ENCODE measurements at regions not wholly inside any gene's neighbourhood (a gene's known extent, or its start where the extent isn't known, plus 50 kb on each side); places are given as distances from the start of the nearest gene placed in this dataset.
"Not testable (repeated sequence)": the region's sequence is repeated elsewhere in the genome, so short reads cannot be mapped to it uniquely, and the experiment has no call there.

DNA sequence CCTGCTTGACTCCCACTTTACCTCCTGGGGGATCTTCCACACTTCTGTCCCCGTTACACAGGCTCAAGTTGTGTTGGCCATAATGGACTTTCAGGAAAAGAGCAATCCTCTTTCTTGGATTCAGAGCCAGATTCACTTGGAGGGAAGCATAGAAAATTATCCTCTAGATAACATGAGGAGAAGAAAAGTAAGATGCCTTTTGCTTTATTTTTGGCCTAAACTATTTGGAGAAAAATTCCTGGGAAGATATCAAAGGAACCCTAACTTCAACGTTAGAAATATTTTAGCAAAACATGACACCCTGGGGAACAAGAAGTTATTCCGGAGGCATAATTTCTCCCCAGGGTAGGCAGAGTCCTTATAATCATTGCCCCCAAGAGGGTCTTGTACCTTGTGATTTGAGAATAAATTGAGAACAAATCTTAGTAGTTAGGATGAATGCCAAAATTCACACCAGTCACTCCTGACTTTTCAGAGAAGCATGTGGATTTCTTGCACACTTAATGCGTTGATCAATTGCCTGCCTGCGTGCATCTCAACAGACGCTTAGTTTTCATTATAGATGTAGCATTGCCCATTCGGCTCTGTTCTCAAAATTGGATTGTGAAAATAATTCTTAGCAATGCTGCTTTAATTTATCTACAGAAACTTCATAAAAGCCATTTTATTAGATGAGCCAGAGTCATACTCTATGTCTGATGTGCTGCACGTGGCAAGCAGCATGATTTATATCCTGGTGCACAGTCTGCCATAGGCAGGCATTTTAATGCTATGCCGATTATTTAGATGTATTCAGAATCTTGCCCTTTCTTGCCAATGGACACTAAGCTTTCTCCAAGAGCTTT is 224.4 kb downstream of the C7orf25 start:
- DNase-seq (ENCODE audit: extremely low read depth in 1 of 2, low read depth in 1 of 2), result no peak

DNA sequence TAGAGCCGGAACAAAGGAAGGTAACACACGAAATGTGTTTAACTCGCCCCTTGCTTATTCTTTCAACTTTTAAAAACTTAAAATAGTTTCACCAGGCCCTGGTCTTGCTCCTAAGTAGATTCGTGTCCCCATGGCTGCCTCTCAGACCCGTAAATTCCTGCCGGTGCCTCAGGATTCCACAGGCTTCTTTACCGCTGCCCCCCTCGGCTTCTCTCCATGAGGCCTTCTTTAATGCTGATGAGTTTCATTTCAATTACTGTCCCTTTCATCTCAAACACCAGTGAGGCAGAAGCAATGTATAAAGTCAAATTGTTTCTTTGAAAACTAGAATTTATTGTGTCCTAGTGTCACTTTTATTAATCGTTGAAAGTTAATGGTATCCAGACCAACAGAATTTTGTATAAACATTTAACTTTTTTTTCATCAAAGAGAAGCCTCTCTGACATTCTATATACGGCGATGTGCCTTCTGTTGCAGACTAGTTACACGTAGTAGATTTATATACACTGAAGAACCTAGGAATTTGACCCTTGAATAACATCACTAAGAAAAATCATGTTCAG is 225.2 kb downstream of the C7orf25 start:
- DNase-seq (ENCODE audit: extremely low read depth in 1 of 2, low read depth in 1 of 2), result no peak

DNA sequence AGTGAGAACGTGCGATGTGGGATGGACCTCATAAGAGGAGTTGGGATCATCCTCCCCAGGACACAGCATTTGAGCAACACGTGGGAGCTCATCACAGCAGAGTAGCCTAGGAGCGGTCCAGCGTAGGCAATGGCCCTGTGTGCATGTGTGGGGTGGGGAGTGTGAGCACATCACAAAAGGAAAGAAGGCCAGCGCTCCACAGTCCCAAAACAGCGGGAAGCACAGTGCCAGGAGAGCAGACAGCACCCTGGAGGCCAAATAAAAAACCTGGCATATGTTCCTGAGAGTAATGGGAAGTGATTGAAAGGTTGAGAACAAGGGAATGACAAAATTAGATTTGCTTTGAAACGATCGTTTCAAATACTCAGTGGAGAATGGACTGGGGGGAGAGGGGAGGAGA is 226.0 kb downstream of the C7orf25 start:
- no peak for DNase-seq (ENCODE audit: extremely low read depth in 1 of 2, low read depth in 1 of 2)

DNA sequence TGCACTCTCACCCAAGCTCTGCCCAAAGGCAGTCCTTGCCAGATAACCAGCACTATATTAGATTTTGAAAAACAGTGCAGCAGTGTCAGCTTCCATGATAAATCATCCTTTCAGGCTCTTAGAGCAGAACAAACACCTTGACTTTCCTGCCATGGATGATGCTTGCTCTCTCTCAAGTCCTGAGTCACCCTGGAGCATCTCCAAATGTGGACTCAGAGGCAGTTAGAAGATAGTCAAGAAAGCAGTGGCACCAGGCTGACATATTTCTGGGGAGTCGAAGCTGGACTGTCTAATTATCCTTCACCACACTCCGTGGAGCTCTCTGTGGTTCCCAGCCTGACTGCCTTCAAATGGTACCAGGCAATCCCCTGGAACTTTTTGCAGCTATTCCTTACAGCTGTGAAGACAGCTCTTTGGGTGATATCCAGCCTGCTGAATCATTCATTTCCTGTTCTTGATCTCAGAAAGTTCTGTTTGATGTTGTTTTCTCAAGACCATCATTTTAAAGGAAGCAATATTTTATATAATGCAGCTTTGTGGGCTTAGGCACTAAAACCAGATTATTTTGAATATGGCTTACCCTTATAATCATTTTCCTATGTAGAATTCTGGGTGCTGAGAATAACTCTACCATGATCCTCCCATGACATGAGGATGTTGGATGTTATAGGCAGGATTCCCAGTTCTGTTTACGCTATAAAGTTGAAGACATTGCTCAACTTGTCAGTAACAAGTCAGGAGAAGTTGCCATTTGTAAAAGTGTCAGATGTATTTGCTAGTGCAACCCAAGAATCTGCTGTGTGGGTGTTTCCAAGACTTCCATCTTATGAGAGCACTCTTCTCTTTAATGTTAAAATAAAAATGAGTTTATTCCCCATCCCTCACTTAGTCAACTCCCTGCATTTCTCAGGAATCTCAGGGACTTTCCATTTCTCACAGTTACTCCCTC is 233.8 kb downstream of the C7orf25 start:
- DNase-seq (ENCODE audit: extremely low read depth in 1 of 2, low read depth in 1 of 2), result no peak

DNA sequence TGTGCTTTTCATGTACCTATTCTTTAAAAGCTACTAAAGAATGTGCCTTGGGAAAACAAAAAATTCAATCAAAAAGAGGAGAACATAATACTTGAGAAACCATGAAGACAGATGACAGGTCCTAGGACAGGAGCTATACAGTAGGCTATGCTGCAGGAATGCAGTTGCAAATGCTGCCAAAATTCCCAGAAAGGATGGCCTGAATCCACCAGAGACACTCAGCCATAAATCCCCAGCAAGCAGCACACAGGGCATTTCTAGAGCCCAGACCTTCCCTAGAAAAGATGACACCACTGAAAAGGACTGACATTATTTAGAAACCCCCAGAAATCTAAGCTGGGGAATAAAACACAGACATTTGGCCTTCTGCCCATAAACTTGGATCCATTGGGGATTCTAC is 237.3 kb downstream of the C7orf25 start:
- no peak for DNase-seq (ENCODE audit: extremely low read depth in 1 of 2, low read depth in 1 of 2)

DNA sequence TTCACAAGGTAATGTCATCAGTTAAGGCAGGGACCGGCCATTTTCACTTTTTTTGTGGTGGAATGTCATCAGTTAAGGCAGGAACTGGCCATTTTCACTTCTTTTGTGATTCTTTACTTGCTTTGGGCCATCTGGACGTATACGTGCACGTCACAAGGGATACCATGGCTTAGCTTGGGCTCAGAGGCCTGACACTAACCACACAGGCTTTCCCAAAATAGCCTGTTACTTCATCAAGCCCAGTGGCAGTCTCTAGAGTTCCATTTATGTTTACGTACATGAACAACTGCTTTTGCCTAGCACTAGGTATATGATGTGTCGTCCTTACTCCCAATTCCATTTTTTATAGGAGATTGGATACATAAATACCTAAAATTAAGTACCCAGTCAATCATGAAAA is 237.9 kb downstream of the C7orf25 start:
- no peak for DNase-seq (ENCODE audit: extremely low read depth in 1 of 2, low read depth in 1 of 2)

DNA sequence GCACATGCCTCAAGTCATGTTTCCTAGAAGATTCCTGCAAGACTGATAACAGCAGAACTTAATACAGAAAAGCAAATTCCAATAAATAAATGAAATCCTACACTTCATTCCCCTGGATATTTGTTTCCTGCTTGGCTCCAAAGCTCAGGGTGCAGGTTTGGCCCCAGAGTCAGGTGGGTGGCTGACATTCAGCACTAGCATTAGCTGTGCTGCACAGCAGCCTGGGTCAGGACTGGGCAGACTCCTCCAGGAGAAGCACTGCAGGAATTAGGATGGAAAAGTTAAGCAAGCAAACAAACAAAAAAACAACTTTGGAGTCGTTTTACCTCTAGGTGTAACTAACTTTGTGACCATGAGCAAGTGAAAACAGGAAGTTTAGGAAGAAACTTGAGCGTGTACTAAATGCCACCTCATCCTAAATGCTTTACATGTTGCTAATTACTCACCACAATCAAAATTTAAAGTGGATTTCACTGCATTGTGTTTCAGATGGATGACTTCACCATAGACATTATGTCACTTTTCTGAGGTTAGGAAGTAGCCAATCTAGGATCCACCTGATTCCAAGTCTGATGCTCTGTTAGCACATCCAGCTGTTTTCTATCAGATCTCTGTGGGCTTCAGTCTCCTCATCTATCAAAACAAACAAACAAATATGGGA is 239.4 kb downstream of the C7orf25 start:
- DNase-seq (ENCODE audit: extremely low read depth in 1 of 2, low read depth in 1 of 2), result no peak

DNA sequence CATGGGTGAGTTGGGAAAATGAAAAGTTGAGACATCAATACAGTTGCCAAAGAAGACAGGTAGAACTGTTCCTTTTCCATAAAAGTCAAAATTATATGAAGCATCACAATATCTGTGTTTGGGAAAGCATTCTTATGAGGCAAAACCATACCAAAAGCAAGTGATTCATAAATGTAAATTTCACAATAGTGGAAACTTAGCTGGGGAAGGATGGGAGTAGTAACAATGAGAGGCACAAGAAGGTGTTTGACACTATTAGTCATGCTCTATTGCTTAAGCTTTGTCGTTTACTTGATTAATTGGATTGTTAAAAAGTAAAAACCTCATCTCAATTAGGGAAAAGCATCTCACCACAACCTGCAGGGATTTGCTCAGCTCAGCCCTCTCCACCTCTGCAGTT is 240.2 kb downstream of the C7orf25 start:
- no peak for DNase-seq (ENCODE audit: extremely low read depth in 1 of 2, low read depth in 1 of 2)

DNA sequence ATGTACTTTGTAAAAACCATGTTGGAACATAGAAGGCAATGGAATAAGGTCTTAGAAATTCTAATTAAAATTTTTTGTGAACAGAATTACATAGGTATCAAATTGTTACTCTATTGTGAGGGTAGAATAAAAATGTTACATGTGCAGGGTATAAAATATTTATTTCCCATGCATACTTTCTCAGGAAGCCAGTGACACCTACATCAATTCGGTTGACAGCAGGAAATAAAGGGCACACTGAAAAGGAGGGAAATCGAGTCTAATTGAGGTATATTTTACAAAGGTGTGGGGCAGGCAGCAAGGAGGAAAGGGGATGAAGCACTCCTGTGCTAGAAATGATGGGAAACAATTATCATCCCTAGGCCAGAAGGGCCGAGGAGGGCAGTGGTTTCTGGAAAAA is 244.9 kb downstream of the C7orf25 start:
- no peak for DNase-seq (ENCODE audit: extremely low read depth in 1 of 2, low read depth in 1 of 2)

DNA sequence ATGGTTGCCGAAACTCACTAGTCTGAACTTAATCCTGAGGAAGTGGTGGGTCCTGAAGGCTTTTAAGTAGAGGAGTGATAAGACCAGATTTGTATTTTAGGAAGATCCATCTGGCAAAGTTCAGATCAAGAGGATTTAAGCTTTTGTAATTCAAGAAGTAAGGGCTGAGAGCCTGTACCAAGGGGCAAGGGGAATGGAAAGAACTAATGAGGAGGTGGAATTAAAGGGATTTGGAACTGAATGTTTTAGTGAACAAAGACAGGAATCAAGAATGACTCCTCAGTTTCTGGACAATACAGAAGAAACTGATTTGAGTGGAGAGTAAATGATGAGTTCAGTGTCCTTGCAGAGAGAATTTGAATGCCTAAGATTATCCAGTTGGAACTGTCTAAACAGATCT is 249.0 kb downstream of the C7orf25 start:
- no peak for DNase-seq (ENCODE audit: extremely low read depth in 1 of 2, low read depth in 1 of 2)

DNA sequence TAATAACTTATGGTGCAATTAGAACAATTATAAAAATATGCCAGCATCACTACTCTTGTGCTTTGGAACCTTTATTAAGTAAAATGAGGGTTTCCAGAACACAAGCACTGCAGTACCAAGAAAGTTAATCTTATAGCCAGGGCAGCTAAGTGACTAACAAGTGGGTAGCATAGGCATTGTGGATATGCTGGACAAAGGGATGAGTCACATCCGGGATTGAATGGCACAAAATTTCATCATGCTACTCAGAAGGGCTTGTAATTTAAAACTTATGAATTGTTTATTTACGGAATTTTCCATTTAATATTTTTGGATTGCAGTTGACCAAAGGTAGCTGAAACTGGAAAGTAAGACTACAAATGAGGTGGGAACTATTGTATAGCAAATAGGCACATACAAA is 250.6 kb downstream of the C7orf25 start:
- no peak for DNase-seq (ENCODE audit: extremely low read depth in 1 of 2, low read depth in 1 of 2)

DNA sequence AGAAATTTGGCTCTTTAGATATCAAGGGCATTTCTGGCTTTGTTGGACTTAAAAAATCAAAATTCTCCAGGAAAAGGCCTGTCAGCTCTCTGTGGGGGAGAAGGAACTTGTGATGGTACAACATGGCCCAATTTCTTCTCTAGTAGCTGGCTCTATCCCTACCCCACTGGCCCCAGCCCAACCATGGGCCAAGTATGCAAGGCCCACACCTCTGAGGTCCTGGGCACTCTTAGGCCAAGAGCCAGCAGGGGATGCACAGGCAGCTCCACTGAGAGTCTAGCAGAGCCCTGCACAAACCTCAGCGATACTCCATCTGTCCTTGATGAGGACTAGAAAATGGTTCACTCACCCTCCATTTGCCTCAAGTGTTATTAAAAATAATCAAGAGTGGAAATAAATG is 261.2 kb downstream of the C7orf25 start:
- DNase-seq (ENCODE audit: extremely low read depth in 1 of 2, low read depth in 1 of 2), result no peak

DNA sequence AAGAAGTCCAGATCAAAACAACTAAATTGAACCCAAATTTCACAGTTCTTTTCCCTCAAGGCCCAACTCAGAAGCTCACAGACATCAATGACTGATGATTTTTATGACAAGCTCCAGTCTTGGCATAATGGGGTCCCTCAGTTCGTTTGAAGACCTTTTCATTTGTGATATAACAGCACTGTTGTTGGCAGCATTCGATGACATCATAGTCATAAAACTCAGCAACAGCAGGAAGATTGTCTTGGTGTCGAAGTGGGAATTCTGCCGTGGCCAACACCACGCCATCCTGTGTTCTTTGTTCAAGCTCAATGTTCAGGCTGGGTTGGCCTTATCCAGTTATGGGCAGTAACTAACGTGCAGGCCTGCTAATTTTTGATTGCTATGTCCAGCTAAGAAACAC is 261.7 kb downstream of the C7orf25 start:
- DNase-seq (ENCODE audit: extremely low read depth in 1 of 2, low read depth in 1 of 2), result no peak

DNA sequence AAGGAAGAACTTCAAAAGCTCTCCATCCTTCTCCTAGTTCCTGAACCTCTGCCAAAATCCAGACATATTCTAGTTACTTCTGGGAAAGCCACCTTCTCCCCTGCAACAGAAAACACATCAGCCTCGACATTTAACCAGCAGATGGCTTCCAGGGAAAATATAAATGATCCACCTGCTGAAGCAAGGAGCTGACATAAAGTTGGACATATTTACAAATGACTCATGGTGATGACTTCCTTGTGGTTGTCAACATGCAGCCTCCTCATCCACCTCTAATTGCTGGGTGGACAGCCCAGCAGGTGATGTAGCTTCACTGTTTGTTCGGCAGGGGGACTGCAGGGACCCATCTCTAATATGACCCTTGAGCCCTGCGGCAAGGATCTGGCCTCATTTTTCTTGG is 266.0 kb downstream of the C7orf25 start:
- DNase-seq (ENCODE audit: extremely low read depth in 1 of 2, low read depth in 1 of 2), result no peak

DNA sequence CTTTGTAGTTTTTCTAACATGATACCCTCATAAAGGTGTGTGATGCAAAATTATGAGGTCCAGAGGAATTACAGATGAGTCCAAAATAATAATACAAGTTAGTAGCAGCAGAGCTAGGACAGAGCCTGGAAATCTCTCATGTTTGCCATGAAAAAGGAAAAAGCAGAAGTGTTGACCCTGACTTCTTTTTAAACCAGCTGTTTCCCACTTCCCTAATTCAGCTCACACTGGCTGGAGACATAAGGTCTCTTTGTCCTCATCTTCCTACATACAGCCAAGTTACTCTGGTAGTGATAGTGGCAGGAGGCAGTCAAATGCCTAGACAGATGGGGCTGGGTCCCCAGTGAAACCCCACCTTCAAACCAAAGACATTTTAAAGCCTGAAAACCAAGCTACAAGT is 269.2 kb downstream of the C7orf25 start:
- no peak for DNase-seq (ENCODE audit: extremely low read depth in 1 of 2, low read depth in 1 of 2)

DNA sequence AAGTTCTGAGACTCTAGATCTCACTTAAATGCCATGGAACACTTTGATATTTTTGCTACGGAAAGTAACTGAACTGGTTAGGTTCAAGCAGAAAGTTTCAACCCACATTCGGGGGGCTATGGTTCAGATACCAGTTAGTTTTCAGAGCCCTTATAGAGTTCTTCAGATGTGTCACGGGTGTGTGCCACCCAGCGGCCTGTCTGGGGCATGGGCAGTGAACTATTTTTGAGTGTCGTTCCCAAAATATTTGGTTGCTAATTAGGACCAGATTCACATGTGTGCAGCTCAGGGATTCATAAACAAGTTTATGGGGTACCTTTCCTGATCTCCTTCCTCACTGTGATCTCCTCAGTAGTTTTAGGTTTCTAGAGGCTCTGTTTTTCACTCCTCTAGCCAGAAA is 271.9 kb downstream of the C7orf25 start:
- DNase-seq (ENCODE audit: extremely low read depth in 1 of 2, low read depth in 1 of 2), result no peak

DNA sequence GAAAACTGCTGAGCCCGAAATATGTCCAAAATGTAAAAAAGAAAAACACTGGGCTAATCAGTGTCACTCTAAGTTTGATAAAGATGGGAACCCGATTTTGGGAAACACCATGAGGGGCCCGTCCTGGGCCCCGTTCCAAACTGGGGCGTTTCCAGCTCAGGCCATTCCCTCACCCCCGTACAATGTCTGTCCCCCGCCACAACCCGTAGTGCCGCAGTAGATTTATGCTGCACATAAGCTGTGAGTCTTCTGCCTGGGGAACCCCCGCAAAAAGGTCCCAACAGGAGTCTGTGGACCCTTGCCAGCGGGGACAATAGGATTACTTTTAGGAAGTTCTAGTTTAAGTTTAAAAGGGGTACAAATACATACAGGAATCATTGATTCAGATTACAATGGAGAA is 275.5 kb downstream of the C7orf25 start:
- not testable (repeated sequence) for DNase-seq (ENCODE audit: extremely low read depth in 1 of 2, low read depth in 1 of 2)

DNA sequence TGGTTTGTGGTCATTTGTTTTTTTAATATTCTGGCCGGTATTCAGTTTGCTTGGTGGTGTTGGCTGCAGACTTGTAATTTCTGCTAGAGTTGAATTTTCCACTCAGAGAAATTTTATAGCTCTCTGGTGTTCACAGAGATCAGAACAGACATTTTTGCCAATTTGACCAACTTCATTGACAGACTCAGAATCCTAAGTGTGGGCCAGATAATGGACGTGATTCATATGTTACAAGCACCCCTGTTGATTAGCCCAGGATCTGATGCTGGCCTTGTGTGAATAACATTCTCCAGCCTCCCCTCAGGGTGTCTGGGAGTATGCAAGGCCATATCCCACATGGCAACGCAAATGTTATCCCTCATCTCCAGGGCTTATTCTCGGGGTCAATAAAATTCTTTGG is 283.8 kb downstream of the C7orf25 start:
- no peak for DNase-seq (ENCODE audit: extremely low read depth in 1 of 2, low read depth in 1 of 2)

DNA sequence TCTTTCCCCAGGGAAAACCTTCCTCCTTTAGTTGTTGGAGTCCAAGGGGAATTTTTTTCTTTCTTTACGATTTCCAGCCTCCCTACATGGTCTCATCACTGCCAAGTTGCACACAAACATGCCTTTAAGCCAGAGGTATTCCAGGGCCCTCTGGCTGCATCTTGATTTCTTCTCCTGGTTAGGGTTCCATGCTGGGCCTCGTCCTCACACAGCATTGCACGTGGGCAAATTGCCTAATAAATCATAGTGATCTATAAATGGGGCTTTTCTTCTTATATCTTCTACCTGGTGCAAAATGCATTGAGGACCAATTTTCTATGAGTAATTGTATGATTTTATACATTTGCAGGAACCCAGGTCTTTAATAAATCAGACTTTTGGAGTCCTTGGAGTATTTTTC is 284.2 kb downstream of the C7orf25 start:
- DNase-seq (ENCODE audit: extremely low read depth in 1 of 2, low read depth in 1 of 2), result no peak

DNA sequence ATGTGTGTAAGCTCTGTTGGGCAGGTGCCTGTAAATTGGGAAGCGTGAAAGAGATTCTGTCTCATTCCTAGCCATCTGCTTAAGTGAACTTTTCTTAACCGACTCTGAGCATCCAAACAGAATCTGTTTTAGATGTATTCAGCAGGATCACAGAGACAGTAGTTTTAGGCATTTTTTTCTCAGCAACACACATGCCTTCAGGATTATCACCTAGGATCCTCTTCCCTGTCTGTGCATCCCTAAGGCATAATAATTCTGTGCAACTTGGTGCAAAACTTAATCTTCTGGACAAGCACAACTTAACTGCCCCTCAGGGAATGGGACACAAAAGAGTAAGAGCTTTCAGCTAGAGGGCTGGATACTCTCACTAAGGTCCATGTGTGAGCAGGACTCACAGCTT is 284.8 kb downstream of the C7orf25 start:
- DNase-seq (ENCODE audit: extremely low read depth in 1 of 2, low read depth in 1 of 2), result no peak

DNA sequence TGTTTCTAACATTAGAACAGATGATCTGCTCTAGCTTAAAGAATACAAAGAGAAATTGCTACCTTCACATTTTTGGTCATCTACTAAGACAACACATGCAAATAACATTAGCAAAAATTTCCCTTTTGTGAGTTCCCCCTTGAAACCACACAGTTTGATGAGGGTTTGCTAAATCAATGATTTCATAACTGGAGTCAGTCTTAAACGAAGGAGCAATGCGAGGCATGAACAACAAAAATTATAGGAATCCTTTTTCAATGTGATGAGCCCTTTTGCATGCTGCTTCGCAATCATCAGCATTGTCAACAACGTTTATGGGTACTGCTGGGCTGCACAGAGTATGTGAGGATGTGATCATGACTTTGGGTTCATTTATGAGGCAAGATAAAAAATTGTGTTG is 286.4 kb downstream of the C7orf25 start:
- no peak for DNase-seq (ENCODE audit: extremely low read depth in 1 of 2, low read depth in 1 of 2)

Data from stimulated activated CD8-positive, alpha-beta memory T cell treated with anti-CD3 and anti-CD28 coated beads, Interleukin-7, amount 100 ng/mL, for 48 hours (primary cell).